Gastroesophageal sphincter (tissue), 4 donors: ENCODE measurements at regions not wholly inside any gene's neighbourhood (a gene's known extent, or its start where the extent isn't known, plus 50 kb on each side); places are given as distances from the start of the nearest gene placed in this dataset.

ENCODE experiments used
- ATAC-seq: fragments of 150-250 bp; one replicate; pipeline ENCODE4 v1.9.1; 2016; ENCODE audit warnings: mild to moderate bottlenecking, moderate library complexity
- H3K27ac ChIP-seq, 4 donors: fragments of 200-600 bp; sonication (generic) in 3 of 4; 1 replicate in 3 of 4; 2 replicates in 1 of 4; pipeline ENCODE4 v1.5.1; 2016 to 2019
- H3K27me3 ChIP-seq: fragments of 200-600 bp; sonication (generic); one replicate; pipeline ENCODE4 v1.5.1; 2019
- H3K36me3 ChIP-seq, 2 donors: fragments of 200-600 bp; sonication (generic); one replicate each; pipeline ENCODE4 v1.5.1; 2019; ENCODE audit warnings: control low read depth in 1 of 2
- H3K4me1 ChIP-seq, 3 donors: fragments of 200-600 bp; sonication (generic); 1 replicate in 2 of 3; 2 replicates in 1 of 3; pipeline ENCODE4 v1.5.1; 2016 to 2019; ENCODE audit warnings: control low read depth in 2 of 3
- H3K4me3 ChIP-seq, 2 donors: fragments of 200-600 bp; sonication (generic); one replicate each; pipeline ENCODE4 v1.5.1; 2019; ENCODE audit warnings: mild to moderate bottlenecking in 1 of 2, moderate library complexity in 1 of 2
- H3K9me3 ChIP-seq, 3 donors: fragments of 200-600 bp; sonication (generic); one replicate each; pipeline ENCODE4 v1.5.1; 2017 to 2019; ENCODE audit warnings: control low read depth in 2 of 3
- CTCF ChIP-seq, 4 experiments: fragments of 200-600 bp in 2 of 4; fragments of 450-650 bp in 2 of 4; sonication (generic) in 1 of 4; IDR thresholded peaks; one replicate each; pipeline ENCODE4 v1.5.1; 2017 to 2019; ENCODE audit warnings: antibody characterized with exemption in 4 of 4, mild to moderate bottlenecking in 2 of 4, moderate library complexity in 2 of 4
- EP300 ChIP-seq: sonication (generic); formaldehyde crosslinking; IDR thresholded peaks from one replicate; pipeline ENCODE4 v1.6.1; 2017; ENCODE audit warnings: antibody characterized with exemption, mild to moderate bottlenecking
- POLR2A ChIP-seq, 2 donors: fragments of 450-650 bp; IDR thresholded peaks; one replicate each; pipeline ENCODE4 v1.6.1; 2017; ENCODE audit warnings: antibody characterized with exemption in 2 of 2, mild to moderate bottlenecking in 2 of 2, moderate library complexity in 1 of 2
- POLR2AphosphoS5 ChIP-seq: sonication (generic); formaldehyde crosslinking; IDR thresholded peaks from one replicate; pipeline ENCODE4 v1.6.1; 2017; ENCODE audit warnings: antibody characterized with exemption
- WGBS, 2 donors: methylation state at CpG; one replicate each; pipeline ENCODE4 v1.1.5; 2018; ENCODE audit warnings: low coverage in 1 of 2; 5-methylcytosine and 5-hydroxymethylcytosine counted together

GRCh38 chr9:94033383-94033782 lies 50.9 kb upstream of the PTPDC1 start:
- 91 to 94% methylated on average over 2 to 3 of the region's 3 CpGs for WGBS, 2 donors
- no peak for TF ChIP-seq POLR2AphosphoS5
- no peak for TF ChIP-seq POLR2A (IDR thresholded peaks at IDR 0.05)
- no peak for TF ChIP-seq EP300
- TF ChIP-seq CTCF (IDR thresholded peaks at IDR 0.05): no peak
- no peak overlapping the region for H3K4me3 ChIP-seq
- H3K9me3 ChIP-seq: no peaks in the 10 kb centered on the region
- ATAC-seq: no peak
- H3K4me1 ChIP-seq: peaks cover 0 to 26% (median 0%) of the 10 kb centered on the region in 3 donors
- H3K27ac ChIP-seq: no peak overlapping the region
- no peaks in the 10 kb centered on the region for H3K27me3 ChIP-seq
- H3K36me3 ChIP-seq: no peaks in the 10 kb centered on the region

- H3K4me3 ChIP-seq: peak overlapping the region in 1 of 2 donors; percentile 96
- 47 to 64% methylated on average over 3 of the region's 3 CpGs for WGBS, 2 donors
- no peaks in the 10 kb centered on the region for H3K27me3 ChIP-seq
- H3K36me3 ChIP-seq: no peaks in the 10 kb centered on the region
- H3K4me1 ChIP-seq: peaks cover 0 to 26% (median 0%) of the 10 kb centered on the region in 3 donors
- ATAC-seq: no peak
- H3K27ac ChIP-seq: no peak overlapping the region
- TF ChIP-seq CTCF (IDR thresholded peaks at IDR 0.05) (no peak), POLR2AphosphoS5 (no peak), EP300 (no peak), POLR2A (IDR thresholded peaks at IDR 0.05) (no peak)
- no peaks in the 10 kb centered on the region for H3K9me3 ChIP-seq
These were observed 52.3 kb upstream of the PTPDC1 start for GRCh38 chr9:94031946-94032345.

GRCh38 chr9:94031380-94031779 lies 52.9 kb upstream of the PTPDC1 start:
- no peak for ATAC-seq
- Histone ChIP-seq H3K36me3 (no peaks in the 10 kb centered on the region), H3K9me3 (no peaks in the 10 kb centered on the region), H3K4me1 (peaks cover 0 to 26% (median 0%) of the 10 kb centered on the region in 3 donors), H3K27ac (peak overlapping the region in 2 of 4 donors; percentile 91 to 93), H3K27me3 (no peaks in the 10 kb centered on the region), H3K4me3 (peak overlapping the region; percentile 95 to 96)
- TF ChIP-seq POLR2A (IDR thresholded peaks at IDR 0.05): no peak
- no peak for TF ChIP-seq EP300
- TF ChIP-seq POLR2AphosphoS5: no peak
- no peak for TF ChIP-seq CTCF (IDR thresholded peaks at IDR 0.05)
- WGBS, 2 donors: 31% methylated on average over 6 to 8 of the region's 8 CpGs

- peak; percentile 100 for ATAC-seq
- peak overlapping the region; percentile 83 to 93 (median 90) for H3K27ac ChIP-seq
- no peaks in the 10 kb centered on the region for H3K36me3 ChIP-seq
- H3K27me3 ChIP-seq: no peaks in the 10 kb centered on the region
- no peaks in the 10 kb centered on the region for H3K9me3 ChIP-seq
- H3K4me1 ChIP-seq: peaks cover 0 to 26% (median 0%) of the 10 kb centered on the region in 3 donors
- TF ChIP-seq POLR2A (IDR thresholded peaks at IDR 0.05) (peak; percentile 93 to 96), EP300 (no peak), CTCF (IDR thresholded peaks at IDR 0.05) (peak in 1 of 4 experiments; percentile 5), POLR2AphosphoS5 (peak; percentile 60)
- H3K4me3 ChIP-seq: peak overlapping the region; percentile 95 to 96
- WGBS, 2 donors: 0% methylated on average over 1 of the region's 97 CpGs; no CpG with 5 or more reads in 1 of the 2 donors
These were observed 53.7 kb upstream of the PTPDC1 start for GRCh38 chr9:94030318-94031179.

- WGBS, 2 donors: 41 to 100% methylated on average over 1 to 3 of the region's 6 CpGs
These were observed 54.3 kb upstream of the PTPDC1 start for GRCh38 chr9:94029932-94030317.

More at GRCh38 chr9:94029932-94030317, 54.3 kb upstream of the PTPDC1 start:
- Histone ChIP-seq H3K36me3 (no peaks in the 10 kb centered on the region), H3K27ac (peak overlapping the region; percentile 83 to 93 (median 90)), H3K27me3 (no peaks in the 10 kb centered on the region), H3K9me3 (no peaks in the 10 kb centered on the region), H3K4me3 (peak overlapping the region; percentile 95 to 96), H3K4me1 (peaks cover 0 to 26% (median 0%) of the 10 kb centered on the region in 3 donors)
- no peak for TF ChIP-seq EP300
- TF ChIP-seq POLR2AphosphoS5: no peak
- TF ChIP-seq CTCF (IDR thresholded peaks at IDR 0.05): no peak
- no peak for TF ChIP-seq POLR2A (IDR thresholded peaks at IDR 0.05)
- ATAC-seq: no peak
